GM19438 (cell line): ENCODE measurements at regions not wholly inside any gene's neighbourhood (a gene's known extent, or its start where the extent isn't known, plus 50 kb on each side); places are given as distances from the start of the nearest gene placed in this dataset.
A peak's percentile ranks its signal among the peaks of the same experiment; 100 is the strongest.
"Not testable (repeated sequence)": the region's sequence is repeated elsewhere in the genome, so short reads cannot be mapped to it uniquely, and the experiment has no call there.

Experiments
- ATAC-seq: cut with Tn5 transposase; IDR thresholded peaks from one replicate; pipeline ENCODE4 v1.9.1; 2021; ENCODE audit warnings: low read depth; ENCODE audit not compliant: unreplicated experiment

- ATAC-seq = no peak
Observed at GRCh38 chr15:77897896-77898406, 179.6 kb downstream of the TBC1D2B start.

- not testable (repeated sequence) for ATAC-seq
Observed at GRCh38 chr15:77897113-77897895, 180.2 kb downstream of the TBC1D2B start.

GRCh38 chr15:77896147-77897112 lies 181.1 kb downstream of the TBC1D2B start:
- not testable (repeated sequence) for ATAC-seq

- no peak for ATAC-seq
Observed at GRCh38 chr15:77895742-77896141, 181.8 kb downstream of the TBC1D2B start.

GRCh38 chr15:77895145-77895544 lies 182.4 kb downstream of the TBC1D2B start:
- ATAC-seq = not testable (repeated sequence)

GRCh38 chr15:77893671-77894640 lies 183.6 kb downstream of the TBC1D2B start:
- ATAC-seq = not testable (repeated sequence)

- not testable (repeated sequence) for ATAC-seq
Observed at GRCh38 chr15:77893246-77893645, 184.3 kb downstream of the TBC1D2B start.

- ATAC-seq = no peak
Observed at GRCh38 chr15:77892335-77892734, 185.2 kb downstream of the TBC1D2B start.

- not testable (repeated sequence) for ATAC-seq
Observed at GRCh38 chr15:77891862-77892261, 185.6 kb downstream of the TBC1D2B start.

- ATAC-seq = peak; percentile 49
Observed at GRCh38 chr15:77890911-77891801, 186.4 kb downstream of the TBC1D2B start.

- ATAC-seq = not testable (repeated sequence)
Observed at GRCh38 chr15:77889828-77890725, 187.4 kb downstream of the TBC1D2B start.

- ATAC-seq = no peak
Observed at GRCh38 chr15:77889009-77889806, 188.3 kb downstream of the TBC1D2B start.

GRCh38 chr15:77887563-77888429 lies 189.7 kb downstream of the TBC1D2B start:
- not testable (repeated sequence) for ATAC-seq

GRCh38 chr15:77886805-77887448 lies 190.6 kb downstream of the TBC1D2B start:
- no peak for ATAC-seq

GRCh38 chr15:77885877-77886500 lies 191.5 kb downstream of the TBC1D2B start:
- not testable (repeated sequence) for ATAC-seq
